Gastroesophageal sphincter (tissue), 3 donors: ENCODE measurements at regions not wholly inside any gene's neighbourhood (a gene's known extent, or its start where the extent isn't known, plus 50 kb on each side); places are given as distances from the start of the nearest gene placed in this dataset.

Experiments used
- CTCF ChIP-seq, 4 experiments: fragments of 200-600 bp in 2 of 4; fragments of 450-650 bp in 2 of 4; sonication (generic) in 1 of 4; IDR thresholded peaks; one replicate each; pipeline ENCODE4 v1.5.1; 2017 to 2019; ENCODE audit warnings: antibody characterized with exemption in 4 of 4, mild to moderate bottlenecking in 2 of 4, moderate library complexity in 2 of 4
- EP300 ChIP-seq: sonication (generic); formaldehyde crosslinking; IDR thresholded peaks from one replicate; pipeline ENCODE4 v1.6.1; 2017; ENCODE audit warnings: antibody characterized with exemption, mild to moderate bottlenecking

GRCh38 chr22:27298332-27298731, 503.2 kb downstream of the MN1 start:
- TF ChIP-seq CTCF (IDR thresholded peaks at IDR 0.05) (no peak), EP300 (no peak)
